ENCODE measurements at regions not wholly inside any gene's neighbourhood (a gene's known extent, or its start where the extent isn't known, plus 50 kb on each side); places are given as distances from the start of the nearest gene placed in this dataset.

DNA sequence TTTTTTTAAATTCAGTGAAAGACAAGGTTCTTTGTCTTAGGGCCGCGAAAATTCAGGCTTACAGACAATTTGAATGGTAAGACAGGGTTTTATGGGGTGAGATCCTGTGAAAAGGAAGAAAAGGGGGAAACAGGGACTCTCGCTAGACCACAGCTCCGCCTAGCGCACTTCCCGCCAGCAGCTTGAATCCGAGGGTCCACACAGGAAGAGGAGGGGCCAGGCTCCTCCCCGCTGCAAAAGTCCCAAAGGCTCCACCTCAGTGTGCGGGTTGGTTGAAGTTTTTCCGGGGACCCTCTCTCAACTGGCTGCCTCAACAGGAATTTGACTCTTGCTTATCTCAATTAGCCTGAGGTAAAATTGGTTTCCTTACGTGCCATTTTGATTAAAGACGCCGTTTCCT, 950.9 kb upstream of the CNTN5 start:
- no peak overlapping the region for H3K4me3 ChIP-seq
- no peak overlapping the region for H3K27ac ChIP-seq

DNA sequence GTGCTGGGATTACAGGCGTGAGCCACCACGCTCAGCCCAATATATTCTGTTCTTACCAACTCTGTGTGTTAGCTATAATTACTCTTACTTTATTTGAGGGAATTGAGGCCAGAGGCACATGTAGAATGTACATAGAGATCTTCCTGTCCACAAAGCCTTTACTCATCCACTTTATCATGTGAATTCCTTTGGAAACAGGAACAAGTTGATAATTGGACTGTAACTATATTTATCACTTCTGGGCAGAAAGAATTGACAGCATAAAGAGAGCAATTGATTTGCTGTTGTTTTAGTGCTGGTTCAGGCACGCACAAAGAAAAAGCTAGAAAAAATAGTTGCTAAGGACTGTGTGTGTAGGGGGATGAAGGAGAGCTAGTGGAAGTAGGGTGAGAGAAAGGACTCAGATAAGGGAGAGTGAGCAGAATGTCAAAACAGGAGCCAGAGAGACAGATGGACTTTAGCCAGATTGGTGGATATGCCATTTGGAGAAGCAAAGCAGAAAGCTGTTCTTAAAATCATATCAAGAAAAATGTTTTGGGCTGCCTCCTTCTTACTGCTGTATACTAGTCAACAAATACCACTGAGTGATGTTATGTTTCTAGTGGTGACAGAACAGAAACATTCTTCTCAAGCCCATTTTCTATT, 929.8 kb upstream of the CNTN5 start:
- Histone ChIP-seq H3K27ac (no peak overlapping the region), H3K4me3 (no peak overlapping the region)

- H3K27ac ChIP-seq = no peak overlapping the region
- no peak overlapping the region for H3K4me3 ChIP-seq
These were observed 921.4 kb upstream of the CNTN5 start for GRCh38 chr11:98099371-98099770.

GRCh38 chr11:98100689-98101088, 920.1 kb upstream of the CNTN5 start:
- no peak overlapping the region for H3K4me3 ChIP-seq
- H3K27ac ChIP-seq = no peak overlapping the region

DNA sequence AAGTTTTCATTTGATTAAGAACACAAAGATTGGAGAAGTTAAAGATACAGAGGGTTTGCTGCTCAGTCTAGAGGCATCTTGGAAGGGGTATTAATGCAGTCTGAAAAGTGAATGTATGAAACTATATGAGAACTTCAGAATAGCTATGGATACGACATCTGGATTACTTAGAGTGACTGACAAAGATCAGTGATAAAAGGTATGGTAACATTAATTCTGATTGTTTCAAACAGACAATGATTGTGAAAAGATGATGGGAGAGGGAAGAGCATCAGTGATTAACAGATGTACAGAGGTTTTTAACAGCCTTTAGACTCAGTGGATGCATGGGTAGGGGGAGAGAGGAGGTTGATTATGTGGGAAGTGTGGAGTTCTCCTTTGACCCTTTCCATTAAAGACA, 919.4 kb upstream of the CNTN5 start:
- H3K27ac ChIP-seq = no peak overlapping the region
- H3K4me3 ChIP-seq = no peak overlapping the region

- Histone ChIP-seq H3K4me3 (no peak overlapping the region), H3K27ac (no peak overlapping the region)
These were observed 916.5 kb upstream of the CNTN5 start for GRCh38 chr11:98104249-98104648.

GRCh38 chr11:98107736-98108135, 913.0 kb upstream of the CNTN5 start:
- Histone ChIP-seq H3K27ac (no peak overlapping the region), H3K4me3 (no peak overlapping the region)

GRCh38 chr11:98110030-98110429, 910.7 kb upstream of the CNTN5 start:
- Histone ChIP-seq H3K27ac (no peak overlapping the region), H3K4me3 (no peak overlapping the region)

DNA sequence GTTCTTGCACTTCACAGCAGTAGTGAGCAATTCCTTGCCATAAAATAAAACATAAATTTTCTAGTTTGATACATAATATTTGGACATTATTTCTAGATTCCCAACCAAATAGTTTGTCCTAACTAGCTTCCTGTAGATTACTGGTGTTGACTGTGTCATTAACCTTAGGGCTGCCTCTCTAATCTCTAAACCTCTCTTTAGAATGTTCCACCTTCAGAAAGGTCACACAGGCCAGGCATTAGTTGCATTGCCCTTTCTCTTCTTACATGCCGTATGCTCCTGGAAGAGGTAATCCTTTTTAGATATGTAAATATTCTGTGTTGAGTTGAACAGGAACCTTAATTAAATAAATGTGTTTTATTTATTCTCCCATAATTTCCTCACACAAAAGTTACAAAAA, 904.9 kb upstream of the CNTN5 start:
- no peak overlapping the region for H3K27ac ChIP-seq
- no peak overlapping the region for H3K4me3 ChIP-seq

- Histone ChIP-seq H3K4me3 (no peak overlapping the region), H3K27ac (no peak overlapping the region)
These were observed 890.6 kb upstream of the CNTN5 start for GRCh38 chr11:98130117-98130625.

- no peak overlapping the region for H3K27ac ChIP-seq
- no peak overlapping the region for H3K4me3 ChIP-seq
These were observed 884.4 kb upstream of the CNTN5 start for GRCh38 chr11:98136357-98136756.

DNA sequence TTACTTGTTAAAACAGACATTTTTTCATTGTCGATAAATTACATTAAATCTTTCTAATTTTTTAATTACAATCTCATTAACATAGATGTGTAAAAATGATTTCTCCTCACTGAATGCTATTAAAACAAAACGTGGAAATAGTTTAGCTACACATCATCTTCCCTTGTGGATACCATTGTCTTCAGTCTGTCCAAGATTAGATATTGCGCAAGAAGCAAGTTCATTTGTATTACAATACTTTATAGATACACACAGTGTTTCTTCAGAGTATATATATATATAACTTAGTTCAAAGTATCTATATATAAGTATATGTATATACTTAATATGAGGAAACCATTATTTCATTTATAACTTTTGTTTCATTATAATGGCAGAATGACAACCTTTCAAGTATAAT, 883.3 kb upstream of the CNTN5 start:
- H3K4me3 ChIP-seq = no peak overlapping the region
- H3K27ac ChIP-seq = no peak overlapping the region

DNA sequence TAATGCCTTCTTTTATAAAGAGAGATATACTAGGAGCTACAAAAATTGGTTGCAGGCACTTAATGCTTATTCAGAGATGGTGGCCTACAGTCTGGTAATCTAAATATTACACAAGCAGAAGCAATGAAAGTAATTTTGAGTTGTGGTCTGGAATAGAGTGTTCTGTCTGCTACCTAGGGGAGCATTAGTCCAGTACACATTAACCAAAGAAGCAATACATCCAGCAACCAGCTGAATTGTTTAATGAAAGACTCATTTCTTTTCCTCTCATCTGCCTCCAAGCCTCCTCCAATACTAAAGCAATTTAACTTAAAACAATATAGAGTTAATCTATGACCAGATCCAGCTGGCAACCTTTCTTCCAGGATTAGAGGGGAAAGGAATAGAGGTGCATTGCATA, 877.1 kb upstream of the CNTN5 start:
- no peak overlapping the region for H3K4me3 ChIP-seq
- H3K27ac ChIP-seq = no peak overlapping the region

GRCh38 chr11:98153752-98154151, 867.0 kb upstream of the CNTN5 start:
- Histone ChIP-seq H3K4me3 (no peak overlapping the region), H3K27ac (no peak overlapping the region)

DNA sequence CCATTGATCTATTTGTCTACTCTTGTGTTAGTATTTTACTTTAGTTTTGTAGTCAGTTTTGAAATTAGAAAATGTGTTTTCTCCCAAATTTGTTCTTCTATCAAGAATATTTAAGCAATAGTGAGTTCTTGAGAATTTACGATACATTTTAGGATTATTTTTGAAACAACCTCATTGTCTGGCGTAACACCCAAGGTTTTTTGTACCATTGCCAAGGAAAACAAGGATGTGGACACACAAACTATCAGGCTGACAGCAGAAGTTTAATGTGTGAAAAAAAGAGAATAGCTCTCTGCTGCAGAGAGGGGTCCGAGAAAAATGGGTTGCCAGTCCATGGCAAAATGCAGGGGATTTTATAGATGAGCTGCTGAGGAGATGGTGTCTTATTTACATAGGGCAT, 865.1 kb upstream of the CNTN5 start:
- Histone ChIP-seq H3K27ac (no peak overlapping the region), H3K4me3 (no peak overlapping the region)

DNA sequence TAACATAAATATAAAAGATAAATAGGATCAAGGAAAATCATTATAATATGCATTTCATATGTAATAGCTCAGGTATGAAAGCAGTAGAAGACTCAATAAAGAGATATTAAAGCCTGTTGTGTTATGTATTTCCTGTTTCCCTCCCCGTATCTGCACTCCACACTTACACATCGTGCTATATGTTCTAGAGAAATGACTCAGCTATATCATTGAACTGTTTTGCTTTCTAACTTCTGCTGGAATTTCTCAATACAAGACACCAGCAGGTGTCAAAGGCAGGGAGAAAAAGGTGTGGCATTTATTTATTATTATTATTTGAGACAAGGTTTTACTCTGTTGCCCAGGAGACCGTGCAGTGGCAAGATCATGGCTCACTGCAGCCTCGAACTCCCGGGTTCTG, 842.8 kb upstream of the CNTN5 start:
- Histone ChIP-seq H3K27ac (no peak overlapping the region), H3K4me3 (no peak overlapping the region)

DNA sequence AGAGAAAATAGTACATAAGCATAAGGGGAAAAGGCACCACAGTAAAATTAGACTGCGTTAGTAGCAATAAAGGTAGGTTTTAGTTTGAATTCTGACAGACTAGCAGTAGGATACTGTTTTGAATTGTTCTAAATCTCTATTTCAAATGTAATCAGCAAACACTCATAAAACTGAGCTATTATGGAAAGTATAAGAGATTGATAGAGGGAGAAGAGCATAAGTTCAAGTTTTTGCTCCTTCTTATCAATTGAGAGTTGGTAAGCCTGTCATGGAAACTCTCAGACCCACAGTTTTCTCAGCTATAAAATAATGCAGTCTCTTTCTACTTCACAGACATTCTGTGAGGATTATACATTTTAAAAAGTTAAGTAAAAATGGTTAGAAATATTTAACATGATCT, 840.2 kb upstream of the CNTN5 start:
- Histone ChIP-seq H3K27ac (no peak overlapping the region), H3K4me3 (no peak overlapping the region)

DNA sequence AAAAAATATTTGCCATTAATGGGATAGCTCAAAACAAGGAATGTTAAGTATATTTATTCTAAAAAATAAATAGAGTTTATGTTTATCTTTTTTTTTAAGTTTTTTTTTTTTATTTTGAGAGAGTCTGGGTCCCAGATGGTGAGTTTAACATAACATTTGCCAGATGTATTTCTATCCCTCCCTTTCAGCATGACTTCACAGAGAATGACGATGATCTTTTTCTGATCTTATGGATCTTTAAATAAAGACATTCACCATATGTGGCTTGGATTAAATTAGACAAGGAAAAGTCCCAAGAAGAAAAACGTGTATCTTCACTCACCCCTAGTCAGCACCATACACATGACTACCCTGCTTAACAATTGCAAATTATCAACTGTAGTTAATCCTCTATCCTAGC, 839.8 kb upstream of the CNTN5 start:
- no peak overlapping the region for H3K4me3 ChIP-seq
- H3K27ac ChIP-seq = no peak overlapping the region

GRCh38 chr11:98183034-98183433, 837.7 kb upstream of the CNTN5 start:
- Histone ChIP-seq H3K27ac (no peak overlapping the region), H3K4me3 (no peak overlapping the region)

DNA sequence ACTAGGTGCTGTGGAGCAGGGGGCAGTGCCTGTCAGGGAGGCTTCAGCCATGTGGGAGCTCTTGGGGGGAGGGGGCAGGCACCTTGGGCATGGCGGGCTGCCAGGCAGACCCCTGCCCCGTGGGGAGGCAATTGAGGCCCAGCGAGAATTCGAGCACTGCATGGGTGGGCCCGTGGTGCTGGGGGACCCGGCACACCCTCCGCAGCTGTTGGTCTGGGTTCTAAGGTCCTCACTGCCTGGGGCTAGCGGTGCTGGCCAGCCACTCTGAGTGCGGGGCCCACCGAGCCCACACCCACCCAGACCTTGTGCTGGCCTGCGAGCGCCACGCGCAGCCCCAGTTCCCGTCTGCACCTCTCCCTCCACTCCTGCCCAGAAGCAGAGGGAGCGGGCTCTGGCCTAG, 835.5 kb upstream of the CNTN5 start:
- Histone ChIP-seq H3K4me3 (no peak overlapping the region), H3K27ac (no peak overlapping the region)

DNA sequence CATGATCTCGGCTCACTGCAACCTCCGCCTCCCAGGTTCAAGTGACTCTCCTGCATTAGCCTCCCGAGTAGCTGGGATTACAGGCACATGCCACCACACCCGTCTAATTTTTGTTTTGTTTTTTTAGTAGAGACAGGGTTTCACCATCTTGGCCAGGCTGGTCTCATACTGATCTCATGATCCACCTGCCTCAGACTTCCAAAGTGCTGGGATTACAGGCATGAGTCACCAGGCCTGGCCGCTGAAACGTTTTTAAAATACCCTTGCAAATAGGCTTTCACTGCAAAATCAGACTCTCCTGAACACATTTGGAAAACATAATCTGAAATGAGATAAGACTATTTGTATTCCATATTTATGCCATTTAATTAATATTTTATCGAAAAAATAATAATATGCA, 826.1 kb upstream of the CNTN5 start:
- H3K27ac ChIP-seq = no peak overlapping the region

GRCh38 chr11:98195300-98195699, 825.4 kb upstream of the CNTN5 start:
- no peak overlapping the region for H3K27ac ChIP-seq
- no peak overlapping the region for H3K4me3 ChIP-seq

More for the DNA sequence above, 826.1 kb upstream of the CNTN5 start:
- H3K4me3 ChIP-seq = no peak overlapping the region
